ENCODE measurements at regions not wholly inside any gene's neighbourhood (a gene's known extent, or its start where the extent isn't known, plus 50 kb on each side); places are given as distances from the start of the nearest gene placed in this dataset.

GRCh38 chr12:116402163-116402939 is 124.9 kb upstream of the MED13L start:
- DNase-seq (ENCODE audit: low spot score) = no peak

GRCh38 chr12:116403546-116403945 is 126.1 kb upstream of the MED13L start:
- DNase-seq (ENCODE audit: low spot score) = no peak

- no peak for DNase-seq (ENCODE audit: low spot score)
These were observed 126.8 kb upstream of the MED13L start for GRCh38 chr12:116404247-116404646.

GRCh38 chr12:116404913-116405611 is 127.6 kb upstream of the MED13L start:
- no peak for DNase-seq (ENCODE audit: low spot score)

GRCh38 chr12:116406529-116406928 is 129.0 kb upstream of the MED13L start:
- DNase-seq (ENCODE audit: low spot score) = peak; percentile 38

GRCh38 chr12:116408489-116409250 is 131.2 kb upstream of the MED13L start:
- no peak for DNase-seq (ENCODE audit: low spot score)

- no peak for DNase-seq (ENCODE audit: low spot score)
These were observed 134.5 kb upstream of the MED13L start for GRCh38 chr12:116411977-116412376.

GRCh38 chr12:116414891-116415290 is 137.4 kb upstream of the MED13L start:
- no peak for DNase-seq (ENCODE audit: low spot score)

- no peak for DNase-seq (ENCODE audit: low spot score)
These were observed 138.1 kb upstream of the MED13L start for GRCh38 chr12:116415408-116416108.

- no peak for DNase-seq (ENCODE audit: low spot score)
These were observed 138.7 kb upstream of the MED13L start for GRCh38 chr12:116416166-116416565.

- DNase-seq (ENCODE audit: low spot score) = no peak
These were observed 140.6 kb upstream of the MAP1LC3B2 start for GRCh38 chr12:116418551-116418950.

GRCh38 chr12:116420227-116420880 is 138.8 kb upstream of the MAP1LC3B2 start:
- DNase-seq (ENCODE audit: low spot score) = no peak

GRCh38 chr12:116421785-116422538 is 137.2 kb upstream of the MAP1LC3B2 start:
- DNase-seq (ENCODE audit: low spot score) = no peak

- no peak for DNase-seq (ENCODE audit: low spot score)
These were observed 136.1 kb upstream of the MAP1LC3B2 start for GRCh38 chr12:116423094-116423493.

GRCh38 chr12:116425256-116426193 is 133.7 kb upstream of the MAP1LC3B2 start:
- no peak for DNase-seq (ENCODE audit: low spot score)

- DNase-seq (ENCODE audit: low spot score) = no peak
These were observed 132.6 kb upstream of the MAP1LC3B2 start for GRCh38 chr12:116426391-116427136.

- no peak for DNase-seq (ENCODE audit: low spot score)
These were observed 131.8 kb upstream of the MAP1LC3B2 start for GRCh38 chr12:116427200-116427930.

GRCh38 chr12:116429826-116430360 is 129.3 kb upstream of the MAP1LC3B2 start:
- DNase-seq (ENCODE audit: low spot score) = no peak

Data from putamen (tissue), 1 donor.